ENCODE measurements at regions not wholly inside any gene's neighbourhood (a gene's known extent, or its start where the extent isn't known, plus 50 kb on each side); places are given as distances from the start of the nearest gene placed in this dataset.

DNA sequence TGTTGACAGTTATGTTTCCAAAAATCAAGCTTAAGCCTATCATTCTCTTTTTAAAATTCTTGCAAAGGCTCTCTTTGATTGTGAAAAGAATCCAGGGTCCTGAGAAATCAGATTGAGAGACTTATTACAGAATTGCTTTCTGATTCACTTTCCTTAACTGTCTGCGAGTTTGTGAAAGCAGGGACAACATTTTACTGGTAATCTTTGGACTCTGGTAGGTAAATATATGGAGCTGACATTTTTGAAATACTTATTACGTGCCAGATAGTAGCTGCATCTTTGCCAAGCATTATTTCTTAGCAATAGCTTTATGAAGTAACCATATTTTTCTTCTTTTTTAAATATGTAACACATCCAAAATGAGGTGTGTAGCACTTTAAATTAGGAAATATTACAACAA is 570.9 kb downstream of the CMPK2 start:
- no peak for TF ChIP-seq MYC (IDR thresholded peaks at IDR 0.05; ENCODE audit: low read depth, low read length)
- TF ChIP-seq, protein P1, sequence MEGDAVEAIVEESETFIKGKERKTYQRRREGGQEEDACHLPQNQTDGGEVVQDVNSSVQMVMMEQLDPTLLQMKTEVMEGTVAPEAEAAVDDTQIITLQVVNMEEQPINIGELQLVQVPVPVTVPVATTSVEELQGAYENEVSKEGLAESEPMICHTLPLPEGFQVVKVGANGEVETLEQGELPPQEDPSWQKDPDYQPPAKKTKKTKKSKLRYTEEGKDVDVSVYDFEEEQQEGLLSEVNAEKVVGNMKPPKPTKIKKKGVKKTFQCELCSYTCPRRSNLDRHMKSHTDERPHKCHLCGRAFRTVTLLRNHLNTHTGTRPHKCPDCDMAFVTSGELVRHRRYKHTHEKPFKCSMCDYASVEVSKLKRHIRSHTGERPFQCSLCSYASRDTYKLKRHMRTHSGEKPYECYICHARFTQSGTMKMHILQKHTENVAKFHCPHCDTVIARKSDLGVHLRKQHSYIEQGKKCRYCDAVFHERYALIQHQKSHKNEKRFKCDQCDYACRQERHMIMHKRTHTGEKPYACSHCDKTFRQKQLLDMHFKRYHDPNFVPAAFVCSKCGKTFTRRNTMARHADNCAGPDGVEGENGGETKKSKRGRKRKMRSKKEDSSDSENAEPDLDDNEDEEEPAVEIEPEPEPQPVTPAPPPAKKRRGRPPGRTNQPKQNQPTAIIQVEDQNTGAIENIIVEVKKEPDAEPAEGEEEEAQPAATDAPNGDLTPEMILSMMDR (IDR thresholded peaks at IDR 0.05; ENCODE audit: low read depth, low read length), result no peak

DNA sequence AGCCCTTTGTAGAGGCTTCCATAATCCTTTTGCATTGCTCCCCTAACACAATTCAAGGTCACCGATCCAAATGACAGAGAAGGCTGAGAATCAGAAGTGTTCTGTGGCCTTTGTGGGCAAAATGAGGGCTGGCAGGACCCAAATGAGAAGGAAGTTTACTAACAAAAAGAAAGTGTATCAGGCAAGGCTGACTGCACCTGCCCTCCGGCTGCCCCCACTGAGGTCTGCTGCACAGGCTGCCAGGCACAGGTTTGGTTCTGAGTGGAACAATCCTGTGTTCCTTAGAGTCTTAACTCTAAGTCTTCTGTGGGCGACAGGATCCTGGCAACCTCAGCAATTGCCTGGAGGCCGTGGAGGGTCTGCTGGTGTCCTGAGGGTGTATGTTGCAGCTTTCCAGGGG is 568.5 kb downstream of the CMPK2 start:
- no peak overlapping the region for H3K4me3 ChIP-seq (ENCODE audit: low read depth, low read length)
- TF ChIP-seq, protein P2, sequence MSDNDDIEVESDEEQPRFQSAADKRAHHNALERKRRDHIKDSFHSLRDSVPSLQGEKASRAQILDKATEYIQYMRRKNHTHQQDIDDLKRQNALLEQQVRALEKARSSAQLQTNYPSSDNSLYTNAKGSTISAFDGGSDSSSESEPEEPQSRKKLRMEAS (IDR thresholded peaks at IDR 0.05; ENCODE audit: low read depth, low read length), result no peak
- DNase-seq (ENCODE audit: low read depth), result no peak

More for the DNA sequence above, 570.9 kb downstream of the CMPK2 start:
- no peak overlapping the region for H3K4me3 ChIP-seq (ENCODE audit: low read depth, low read length)
- DNase-seq (ENCODE audit: low read depth), result no peak

DNA sequence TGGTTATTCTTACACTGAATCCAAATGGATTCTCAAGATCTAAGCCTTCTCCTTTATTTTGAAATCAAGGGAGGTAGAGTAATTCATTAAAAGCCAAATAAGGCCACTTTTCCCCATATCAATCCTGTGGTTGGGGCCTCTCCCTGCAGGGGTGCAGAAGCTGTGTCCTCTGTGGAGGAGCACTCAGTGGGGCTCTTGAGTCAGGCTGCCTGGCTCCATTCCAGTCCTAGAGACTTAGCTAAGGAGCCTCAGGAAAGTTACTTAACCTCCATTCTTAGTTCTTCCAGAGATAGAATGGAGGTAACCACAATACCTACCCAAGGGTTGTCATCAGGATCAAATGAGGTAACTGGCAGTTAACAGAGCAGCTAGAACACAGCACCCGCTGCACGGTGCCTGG is 564.3 kb downstream of the CMPK2 start:
- no peak for DNase-seq (ENCODE audit: low read depth)
- TF ChIP-seq POLR2A (IDR thresholded peaks at IDR 0.05; ENCODE audit: extremely low read depth, insufficient read length) (no peak), MYC (IDR thresholded peaks at IDR 0.05; ENCODE audit: low read depth, low read length) (no peak)
- TF ChIP-seq, protein P1 (IDR thresholded peaks at IDR 0.05; ENCODE audit: low read depth, low read length), result no peak
- TF ChIP-seq, protein P2 (IDR thresholded peaks at IDR 0.05; ENCODE audit: low read depth, low read length), result no peak
- H3K4me3 ChIP-seq (ENCODE audit: low read depth, low read length), result no peak overlapping the region

DNA sequence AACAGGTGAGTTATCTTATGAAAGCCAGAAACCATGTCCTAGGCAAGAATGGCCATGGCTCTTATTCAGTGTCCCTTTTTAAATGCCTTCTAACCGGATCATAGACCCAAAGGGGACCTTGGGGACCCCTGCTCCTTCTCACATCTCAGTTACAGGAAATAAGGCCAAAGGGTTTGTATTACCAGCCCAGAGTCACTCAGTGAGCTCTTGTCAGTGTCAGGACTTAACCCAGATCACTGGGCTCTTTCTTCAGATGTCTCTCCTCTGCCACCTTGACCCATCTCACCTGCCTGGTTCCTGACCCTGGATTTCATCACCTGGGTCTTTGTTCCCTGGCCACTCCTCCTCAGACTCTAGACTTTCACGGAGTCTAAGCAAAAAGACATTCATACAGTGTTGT is 556.7 kb downstream of the CMPK2 start:
- no peak for DNase-seq (ENCODE audit: low read depth)
- H3K4me3 ChIP-seq (ENCODE audit: low read depth, low read length), result no peak overlapping the region
- TF ChIP-seq POLR2A (IDR thresholded peaks at IDR 0.05; ENCODE audit: extremely low read depth, insufficient read length), result no peak
- TF ChIP-seq MYC (IDR thresholded peaks at IDR 0.05; ENCODE audit: low read depth, low read length), result no peak
- TF ChIP-seq, protein P1 (IDR thresholded peaks at IDR 0.05; ENCODE audit: low read depth, low read length), result no peak
- TF ChIP-seq, protein P2 (IDR thresholded peaks at IDR 0.05; ENCODE audit: low read depth, low read length), result no peak

DNA sequence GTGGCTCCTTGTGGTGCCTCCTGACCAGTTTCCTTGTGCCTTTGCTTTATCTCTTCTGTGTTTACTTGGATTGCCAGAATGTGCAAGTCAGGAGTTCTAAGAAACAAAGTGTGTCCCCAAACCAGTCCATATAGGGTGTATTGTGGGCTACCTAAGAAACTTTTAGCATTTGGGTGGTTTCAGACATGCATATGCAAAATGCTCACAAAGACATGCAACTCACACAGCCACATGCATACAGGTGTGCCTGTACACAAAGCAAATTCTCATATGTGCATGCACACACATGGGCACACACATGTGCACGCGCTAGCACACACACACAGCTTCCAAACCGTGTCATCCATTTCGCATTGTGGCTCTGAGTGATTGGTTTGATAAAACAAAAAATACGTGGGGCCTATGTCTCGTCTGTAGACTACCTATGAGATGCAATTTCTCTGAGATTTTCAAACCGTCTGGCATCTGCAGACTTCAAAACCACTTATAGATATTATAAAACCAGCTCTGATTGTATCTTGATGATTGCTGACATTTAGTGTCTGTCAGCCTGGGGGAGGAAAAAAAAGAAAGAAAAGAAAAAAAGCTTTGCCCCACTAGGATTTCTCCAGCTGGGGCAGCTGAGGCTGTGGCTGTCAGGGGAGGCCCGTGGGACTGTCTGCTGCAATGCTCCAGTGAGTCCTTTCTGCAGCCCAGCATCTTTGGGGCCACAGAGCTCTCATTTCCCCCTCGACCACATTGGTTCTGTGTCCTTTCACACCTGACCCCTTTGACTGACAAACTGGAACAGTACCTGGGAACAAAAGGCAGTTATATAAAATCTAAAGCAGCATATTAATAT is 556.1 kb downstream of the CMPK2 start:
- no peak overlapping the region for H3K4me3 ChIP-seq (ENCODE audit: low read depth, low read length)
- DNase-seq (ENCODE audit: low read depth), result no peak
- TF ChIP-seq POLR2A (IDR thresholded peaks at IDR 0.05; ENCODE audit: extremely low read depth, insufficient read length) (no peak), MYC (IDR thresholded peaks at IDR 0.05; ENCODE audit: low read depth, low read length) (no peak)
- TF ChIP-seq, protein P1 (IDR thresholded peaks at IDR 0.05; ENCODE audit: low read depth, low read length), result no peak
- TF ChIP-seq, protein P2 (IDR thresholded peaks at IDR 0.05; ENCODE audit: low read depth, low read length), result no peak

DNA sequence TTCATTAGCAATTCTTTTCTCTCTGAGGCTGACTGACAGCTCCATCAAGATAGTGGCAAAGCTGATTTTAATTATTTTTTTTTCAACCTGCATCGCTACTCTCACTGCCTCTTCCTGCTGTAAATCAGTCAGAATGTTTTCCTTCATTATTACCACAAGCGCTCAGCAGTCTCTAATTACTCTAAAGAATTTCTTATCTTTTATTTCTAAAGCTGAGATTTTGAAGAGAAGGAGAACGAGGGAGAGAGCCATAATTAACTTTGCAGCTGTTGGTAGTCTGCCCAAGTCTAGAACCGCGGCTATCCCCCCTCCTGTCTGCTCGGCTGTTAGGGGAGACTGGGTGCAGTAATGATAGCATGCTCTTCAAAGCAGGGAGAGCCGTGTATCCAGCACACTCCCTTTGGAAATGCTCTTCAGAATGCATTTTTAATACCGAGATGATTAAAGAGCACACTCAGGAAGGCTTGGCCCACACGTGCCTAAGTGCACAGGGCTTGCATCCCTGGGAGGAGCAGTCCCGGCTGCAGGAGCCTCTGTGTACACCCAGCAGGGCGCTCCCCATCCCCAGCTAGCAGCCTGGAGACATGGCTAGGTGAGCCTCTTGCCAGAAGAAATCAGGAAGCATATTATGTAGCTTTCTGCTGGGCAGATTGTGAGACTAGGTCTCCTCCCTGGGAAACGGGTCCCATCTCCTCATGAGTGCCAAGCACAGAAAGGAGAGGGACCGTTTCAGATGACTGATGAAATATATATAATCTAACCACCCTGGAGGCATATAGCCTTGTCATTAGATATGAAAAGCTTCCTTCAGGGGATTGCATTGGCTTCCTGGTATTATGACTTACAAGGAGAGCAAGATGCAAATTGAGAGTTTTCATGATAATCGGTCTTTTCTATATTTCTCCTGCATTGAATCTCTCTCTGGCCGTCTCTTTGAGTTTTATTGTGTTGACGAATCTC is 555.2 kb downstream of the CMPK2 start:
- no peak for DNase-seq (ENCODE audit: low read depth)
- TF ChIP-seq, protein P2 (IDR thresholded peaks at IDR 0.05; ENCODE audit: low read depth, low read length), result no peak
- no peak for TF ChIP-seq MYC (IDR thresholded peaks at IDR 0.05; ENCODE audit: low read depth, low read length)
- TF ChIP-seq, protein P1 (IDR thresholded peaks at IDR 0.05; ENCODE audit: low read depth, low read length), result no peak
- no peak for TF ChIP-seq POLR2A (IDR thresholded peaks at IDR 0.05; ENCODE audit: extremely low read depth, insufficient read length)
- no peak overlapping the region for H3K4me3 ChIP-seq (ENCODE audit: low read depth, low read length)
